ENCODE measurements at regions not wholly inside any gene's neighbourhood (a gene's known extent, or its start where the extent isn't known, plus 50 kb on each side); places are given as distances from the start of the nearest gene placed in this dataset.

DNA sequence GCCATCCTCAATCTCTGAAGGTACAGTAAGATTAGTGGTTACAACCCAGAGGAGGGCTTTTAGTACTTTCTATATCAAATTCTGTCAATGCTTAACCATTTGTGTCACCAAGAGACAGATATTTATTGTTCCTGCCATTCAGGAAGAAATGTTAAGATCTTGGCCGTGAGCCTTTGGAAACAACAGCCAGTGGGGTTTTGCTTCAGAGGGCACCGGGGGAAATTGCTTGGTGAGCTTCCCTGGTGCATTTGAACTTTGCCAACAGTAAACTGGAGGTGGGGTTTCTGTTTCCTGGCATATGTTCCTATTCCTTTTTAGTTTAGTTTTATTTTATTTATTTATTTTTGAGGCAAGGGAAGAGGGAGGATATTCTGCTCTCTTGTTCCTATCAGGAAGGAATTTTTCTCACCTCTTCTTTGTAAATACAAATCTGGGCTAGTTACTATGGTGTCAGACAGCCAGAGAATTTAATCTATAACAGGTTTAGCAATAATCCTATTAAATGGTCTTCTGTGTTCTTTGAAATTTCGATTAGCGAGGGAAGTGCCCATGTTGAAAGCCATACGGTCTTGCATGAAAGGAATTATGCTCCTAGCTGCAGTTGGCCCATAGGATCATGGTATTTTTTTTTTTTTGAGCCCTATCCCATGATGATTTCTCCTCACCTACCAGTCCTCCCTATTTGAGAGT, 95.7 kb downstream of the MAIP1 start:
- 0 out of 2 replicates have a peak, but pooled peaks cover 2% of the 10 kb centered on the region for H3K27me3 ChIP-seq (ENCODE audit: control insufficient read depth, low read length)
- no peaks in the 10 kb centered on the region for H3K9me3 ChIP-seq (ENCODE audit: control insufficient read depth, insufficient read depth, low read length)
- H3K4me3 ChIP-seq (ENCODE audit: low read length) = no peak overlapping the region
- H3K4me1 ChIP-seq (ENCODE audit: control insufficient read depth, low read length) = no peaks in the 10 kb centered on the region
- no peaks in the 10 kb centered on the region for H3K36me3 ChIP-seq (ENCODE audit: control insufficient read depth, low read length)
- H3K9me2 ChIP-seq (replicated peaks; ENCODE audit: control insufficient read depth, low read length) = no peaks in the 10 kb centered on the region
- no peak for TF ChIP-seq EZH2phosphoT487 (IDR thresholded peaks at IDR 0.05; ENCODE audit: borderline replicate concordance, low read length)
- TF ChIP-seq CTCF (IDR thresholded peaks at IDR 0.05; ENCODE audit: low read depth, low read length, poor library complexity, severe bottlenecking) = no peak
- no peaks in the 10 kb centered on the region for H3K79me2 ChIP-seq (ENCODE audit: control insufficient read depth, low read length)
- no peak overlapping the region for H3K27ac ChIP-seq (ENCODE audit: low read depth, low read length)
- H3K4me2 ChIP-seq (ENCODE audit: low read length) = no peak overlapping the region
- H4K20me1 ChIP-seq (ENCODE audit: control insufficient read depth, insufficient read depth, low read depth, low read length) = no peaks in the 10 kb centered on the region
- H3F3A ChIP-seq (ENCODE audit: control insufficient read depth, insufficient read depth) = no peaks in the 10 kb centered on the region

DNA sequence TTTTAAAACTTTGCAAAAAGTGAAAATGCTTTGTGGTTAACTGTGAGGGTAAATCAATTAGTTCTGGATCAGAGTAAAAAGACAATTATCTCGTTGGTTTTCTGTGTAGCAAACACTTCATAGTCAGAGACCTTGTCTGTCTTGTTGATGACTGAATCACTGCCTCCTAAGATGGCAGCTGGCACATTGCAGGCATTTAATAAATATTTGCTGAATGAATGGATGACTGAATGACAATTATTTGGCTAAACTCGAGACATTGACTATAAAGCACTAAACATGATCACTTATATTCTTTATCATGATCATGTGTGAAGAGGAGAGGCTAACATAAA, 96.2 kb downstream of the MAIP1 start:
- Histone ChIP-seq H3K79me2 (ENCODE audit: control insufficient read depth, low read length) (no peaks in the 10 kb centered on the region), H3K4me3 (ENCODE audit: low read length) (no peak overlapping the region), H3K4me1 (ENCODE audit: control insufficient read depth, low read length) (no peaks in the 10 kb centered on the region), H3K9me2 (replicated peaks; ENCODE audit: control insufficient read depth, low read length) (no peaks in the 10 kb centered on the region), H3K9me3 (ENCODE audit: control insufficient read depth, insufficient read depth, low read length) (no peaks in the 10 kb centered on the region), H3K27ac (ENCODE audit: low read depth, low read length) (no peak overlapping the region), H3K27me3 (ENCODE audit: control insufficient read depth, low read length) (0 out of 2 replicates have a peak, but pooled peaks cover 2% of the 10 kb centered on the region), H3K36me3 (ENCODE audit: control insufficient read depth, low read length) (no peaks in the 10 kb centered on the region), H3K4me2 (ENCODE audit: low read length) (no peak overlapping the region), H3F3A (ENCODE audit: control insufficient read depth, insufficient read depth) (no peaks in the 10 kb centered on the region), H4K20me1 (ENCODE audit: control insufficient read depth, insufficient read depth, low read depth, low read length) (no peaks in the 10 kb centered on the region)
- TF ChIP-seq EZH2phosphoT487 (IDR thresholded peaks at IDR 0.05; ENCODE audit: borderline replicate concordance, low read length) = no peak
- TF ChIP-seq CTCF (IDR thresholded peaks at IDR 0.05; ENCODE audit: low read depth, low read length, poor library complexity, severe bottlenecking) = no peak

DNA sequence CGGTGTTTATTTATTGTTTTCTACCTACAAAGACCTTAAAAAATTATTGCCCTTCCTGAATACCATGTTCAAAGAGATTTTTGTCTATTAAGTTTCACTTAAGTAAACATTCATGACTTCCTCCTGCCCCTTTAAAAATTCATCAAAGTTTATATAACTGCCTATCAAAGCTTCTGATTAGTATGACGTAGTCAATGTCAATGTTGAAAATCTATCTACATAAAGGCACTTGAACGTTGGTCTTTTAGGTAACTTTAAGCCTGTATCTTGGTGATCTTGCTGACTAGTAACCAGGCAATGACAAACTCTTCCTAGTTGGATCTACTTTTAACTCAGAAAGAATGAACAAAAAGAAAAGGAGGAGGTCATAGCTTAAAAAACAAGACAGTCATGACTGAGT, 97.2 kb downstream of the MAIP1 start:
- no peak overlapping the region for H3K4me3 ChIP-seq (ENCODE audit: low read length)
- H3K79me2 ChIP-seq (ENCODE audit: control insufficient read depth, low read length) = no peaks in the 10 kb centered on the region
- no peaks in the 10 kb centered on the region for H3K9me3 ChIP-seq (ENCODE audit: control insufficient read depth, insufficient read depth, low read length)
- no peaks in the 10 kb centered on the region for H3K36me3 ChIP-seq (ENCODE audit: control insufficient read depth, low read length)
- H4K20me1 ChIP-seq (ENCODE audit: control insufficient read depth, insufficient read depth, low read depth, low read length) = no peaks in the 10 kb centered on the region
- no peaks in the 10 kb centered on the region for H3K4me1 ChIP-seq (ENCODE audit: control insufficient read depth, low read length)
- H3K4me2 ChIP-seq (ENCODE audit: low read length) = no peak overlapping the region
- H3K27ac ChIP-seq (ENCODE audit: low read depth, low read length) = no peak overlapping the region
- 0 out of 2 replicates have a peak, but pooled peaks cover 2% of the 10 kb centered on the region for H3K27me3 ChIP-seq (ENCODE audit: control insufficient read depth, low read length)
- H3F3A ChIP-seq (ENCODE audit: control insufficient read depth, insufficient read depth) = no peaks in the 10 kb centered on the region
- TF ChIP-seq CTCF (IDR thresholded peaks at IDR 0.05; ENCODE audit: low read depth, low read length, poor library complexity, severe bottlenecking) (no peak), EZH2phosphoT487 (IDR thresholded peaks at IDR 0.05; ENCODE audit: borderline replicate concordance, low read length) (no peak)
- H3K9me2 ChIP-seq (replicated peaks; ENCODE audit: control insufficient read depth, low read length) = no peaks in the 10 kb centered on the region

Measured in DOHH2 (cell line).